NOMO-1 treated with DMSO at 0.1 percent for 48 hours (cell line): ENCODE measurements at regions not wholly inside any gene's neighbourhood (a gene's known extent, or its start where the extent isn't known, plus 50 kb on each side); places are given as distances from the start of the nearest gene placed in this dataset.
"Not testable (repeated sequence)": the region's sequence is repeated elsewhere in the genome, so short reads cannot be mapped to it uniquely, and the experiment has no call there.

Experiments
- DNase-seq: peaks from one replicate; lab custom pipeline; 2025; ENCODE audit not compliant: unreplicated experiment; lab: John Stamatoyannopoulos, UW

DNA sequence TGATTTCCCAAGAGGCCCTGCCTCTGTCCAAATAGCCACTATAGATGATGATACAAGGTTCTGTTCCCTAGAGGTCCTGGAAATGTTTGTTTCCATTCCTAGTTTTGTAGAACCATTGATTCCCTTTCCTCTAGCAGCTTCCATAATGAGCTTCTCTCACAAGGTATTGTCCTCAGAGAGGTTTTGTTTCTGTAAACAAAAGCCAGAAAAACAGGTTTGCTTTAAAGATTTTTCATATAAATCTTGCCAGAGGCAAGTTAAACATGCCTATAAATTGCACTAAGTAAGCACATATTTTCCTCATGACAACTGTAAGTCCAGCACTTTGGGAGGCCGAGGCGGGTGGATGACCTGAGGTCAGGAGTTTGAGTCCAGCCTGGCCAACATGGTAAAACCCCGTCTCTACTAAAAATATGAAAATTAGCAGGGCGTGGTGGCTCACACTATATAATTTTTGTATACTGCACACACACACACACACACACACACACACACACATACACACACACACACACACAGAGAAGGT is 1787.7 kb downstream of the EFNA5 start:
- DNase-seq, result no peak

DNA sequence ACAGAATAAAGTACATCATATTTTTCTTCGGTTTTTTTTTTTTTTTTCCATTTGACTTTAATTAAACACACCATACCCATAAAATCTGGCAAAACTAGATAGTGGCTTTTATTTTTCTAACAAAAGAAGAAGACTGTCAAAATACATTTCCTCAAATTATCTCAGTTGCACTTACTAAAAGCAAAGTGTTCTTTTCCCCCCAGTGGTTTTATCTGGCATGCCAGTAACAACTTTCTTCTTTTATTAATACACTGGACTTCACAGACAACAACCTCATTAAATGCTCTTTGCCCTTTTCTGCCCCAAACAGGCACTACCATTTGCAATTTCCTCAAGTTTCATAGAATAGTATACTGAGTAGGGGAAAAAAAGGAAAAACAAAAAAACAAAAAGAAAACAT is 1792.3 kb downstream of the EFNA5 start:
- DNase-seq, result no peak

DNA sequence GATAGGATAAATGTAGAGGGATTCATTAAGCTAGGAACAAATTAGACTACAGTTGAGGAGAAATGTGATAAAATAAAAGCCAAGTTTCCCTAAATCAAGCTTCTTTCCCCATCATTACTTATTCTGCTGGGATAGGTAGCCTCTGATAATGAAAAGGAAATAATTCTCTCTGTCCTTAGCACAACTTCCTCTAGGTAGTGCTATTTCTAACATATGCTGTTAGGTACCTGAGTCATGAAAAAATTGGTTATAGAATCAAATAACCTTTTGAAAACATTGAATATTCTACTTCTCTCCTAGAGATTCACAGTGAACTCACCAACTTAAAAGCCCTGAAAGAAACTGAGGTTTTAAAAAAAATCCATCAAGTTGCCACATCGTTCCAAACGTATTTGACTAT is 1793.1 kb downstream of the EFNA5 start:
- no peak for DNase-seq

DNA sequence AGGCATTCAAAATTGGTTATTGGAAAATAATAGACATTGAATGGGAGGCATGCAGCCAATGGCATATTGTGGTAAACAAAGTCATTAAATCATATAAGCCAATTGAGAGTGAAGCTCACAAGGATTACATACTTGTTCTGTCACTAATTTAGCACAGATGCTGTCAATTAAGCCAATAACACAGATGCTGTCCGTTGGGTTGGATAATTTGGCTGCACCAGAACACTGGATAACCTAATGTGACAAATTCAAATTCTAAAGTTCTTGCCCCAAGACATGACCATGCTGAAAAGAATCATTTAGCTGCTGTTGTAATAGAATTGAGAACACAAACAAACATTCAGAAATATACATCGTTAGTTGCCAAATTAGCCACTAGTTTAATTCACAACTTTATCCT is 1796.4 kb downstream of the EFNA5 start:
- DNase-seq, result no peak

DNA sequence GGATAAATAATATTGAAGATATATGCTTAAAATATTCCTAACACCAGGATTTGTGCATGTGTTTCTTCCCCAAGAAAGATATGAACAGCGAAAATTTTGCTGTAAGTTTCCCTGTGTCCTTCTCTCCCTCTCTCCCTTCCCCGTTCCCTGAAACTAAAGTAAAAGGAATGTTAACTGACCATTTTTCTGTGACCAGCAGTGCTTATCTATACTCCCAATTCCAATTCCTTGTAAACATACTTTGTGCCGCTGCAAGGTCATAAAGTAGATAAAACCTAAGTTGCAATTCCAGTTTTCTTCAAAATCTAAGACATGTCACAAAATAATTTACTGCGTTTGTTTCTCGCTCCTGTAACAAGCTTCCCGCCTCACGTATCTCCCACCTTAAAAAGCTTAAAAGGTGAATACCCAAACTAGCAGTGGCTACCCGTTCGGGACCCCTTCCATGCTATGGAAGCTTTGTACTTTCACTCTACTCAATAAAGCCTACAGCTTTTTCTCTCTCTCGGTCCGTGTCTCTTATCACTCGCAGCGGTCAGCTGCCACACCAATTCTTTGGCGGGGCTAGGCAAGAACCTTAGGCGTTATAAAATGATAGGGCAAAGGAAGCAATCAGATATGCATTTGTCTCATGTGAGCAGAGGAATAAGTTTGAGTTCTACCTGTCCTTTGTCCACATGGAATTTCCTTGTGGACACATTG is 1798.0 kb downstream of the EFNA5 start:
- no peak for DNase-seq

DNA sequence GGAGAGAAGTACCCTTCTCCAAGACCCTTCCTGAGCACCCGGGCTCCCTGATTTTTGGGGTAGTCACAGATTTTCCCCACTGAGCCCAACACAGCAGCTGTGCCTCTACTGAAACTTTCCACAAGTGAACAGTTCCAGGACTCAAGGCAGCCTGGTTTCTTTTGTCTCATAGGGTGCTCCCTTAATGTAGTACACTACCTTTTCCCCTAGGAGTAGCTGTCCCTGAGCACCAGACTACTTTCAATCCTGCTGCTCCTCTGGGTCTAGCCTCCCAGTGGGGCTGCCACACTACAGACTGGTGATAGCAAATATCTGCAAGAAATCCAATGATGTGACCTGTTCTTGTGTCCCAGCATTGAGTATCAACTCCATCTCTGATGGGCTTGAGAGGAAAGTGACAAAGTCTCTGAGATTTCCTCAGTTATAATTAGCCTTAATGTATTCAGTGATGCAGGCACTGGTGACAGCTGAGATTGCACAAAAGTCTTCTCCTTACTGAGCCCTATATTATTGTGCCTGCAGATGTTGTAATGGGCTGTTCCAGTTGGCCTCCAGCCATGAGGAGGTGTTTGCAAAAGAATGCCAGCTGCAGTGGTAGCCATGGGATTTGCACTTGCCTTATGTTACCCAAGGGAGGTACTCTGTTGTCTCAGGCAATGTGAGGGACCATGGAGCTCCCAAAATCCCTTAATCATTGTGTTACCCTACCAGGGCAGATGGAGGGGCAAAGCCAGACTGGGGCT is 1802.5 kb downstream of the EFNA5 start:
- DNase-seq, result no peak

DNA sequence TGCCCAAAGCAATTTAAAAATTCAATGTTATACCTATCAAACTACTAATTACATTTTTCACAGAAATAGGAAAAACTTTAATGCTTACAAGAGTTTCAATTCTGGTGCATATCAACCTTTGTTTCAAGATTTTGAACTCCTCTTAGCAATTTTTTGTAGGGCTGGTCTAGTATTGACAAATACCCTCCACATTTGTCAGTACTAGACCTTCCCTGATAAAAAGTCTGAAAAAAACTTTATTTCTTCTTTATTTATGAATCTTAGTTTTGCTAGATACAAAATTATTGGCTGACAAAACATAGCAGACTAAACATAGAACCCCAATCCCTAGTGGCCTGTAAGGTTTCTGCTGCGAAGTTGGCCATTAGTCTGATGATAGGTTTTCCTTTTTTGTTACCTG is 1804.9 kb downstream of the EFNA5 start:
- DNase-seq, result no peak

DNA sequence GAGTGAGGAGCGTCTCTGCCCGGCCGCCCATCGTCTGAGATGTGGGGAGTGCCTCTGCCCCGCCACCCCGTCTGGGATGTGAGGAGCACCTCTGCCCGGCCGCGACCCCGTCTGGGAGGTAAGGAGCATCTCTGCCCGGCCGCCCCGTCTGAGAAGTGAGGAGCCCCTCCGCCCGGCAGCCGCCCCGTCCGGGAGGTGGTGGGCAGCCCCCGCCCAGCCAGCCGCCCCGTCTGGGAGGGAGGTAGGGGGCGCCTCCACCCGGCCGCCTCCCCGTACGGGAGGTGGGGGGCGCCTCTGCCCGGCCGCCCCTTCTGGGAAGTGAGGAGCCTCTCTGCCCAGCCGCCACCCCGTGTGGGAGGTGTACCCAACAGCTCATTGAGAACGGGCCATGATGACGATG is 1811.4 kb downstream of the EFNA5 start:
- DNase-seq, result not testable (repeated sequence)

DNA sequence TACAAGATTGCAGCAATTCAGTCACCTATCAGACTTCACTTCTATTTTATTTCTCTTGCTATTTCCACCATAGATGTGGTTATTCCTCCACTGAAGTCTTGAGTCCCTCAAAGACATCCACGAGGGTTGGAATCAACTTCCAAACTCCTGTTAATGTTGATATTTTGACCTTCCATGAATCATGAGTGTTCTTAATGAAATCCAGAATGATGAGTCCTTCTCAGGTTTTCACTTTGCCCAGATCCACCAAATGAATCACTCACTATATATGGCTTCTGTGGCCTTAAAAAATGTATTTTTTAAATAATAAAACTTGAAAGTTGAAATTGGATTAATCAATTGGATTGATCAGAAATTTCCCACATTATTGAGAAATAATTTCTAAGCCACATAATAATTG is 1821.0 kb downstream of the EFNA5 start:
- no peak for DNase-seq

DNA sequence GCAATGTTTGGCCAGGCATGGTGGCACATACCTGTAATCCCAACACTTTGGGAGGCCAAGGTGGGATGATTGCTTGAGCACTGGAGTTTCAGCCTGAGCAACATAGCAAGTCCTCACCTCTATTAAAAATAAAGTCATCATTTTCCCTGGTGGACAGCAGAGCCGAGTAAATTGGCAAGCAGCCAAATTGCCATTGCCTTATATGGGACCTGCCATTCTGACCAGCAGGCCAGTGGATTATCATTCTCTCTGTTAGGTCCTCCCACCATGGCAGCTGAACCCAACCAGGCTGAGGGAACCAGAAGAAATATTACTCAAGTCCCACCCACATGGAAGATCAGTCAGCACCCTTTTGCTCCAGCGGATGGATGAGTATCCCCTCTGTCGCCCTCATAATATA is 1829.9 kb downstream of the EFNA5 start:
- no peak for DNase-seq

DNA sequence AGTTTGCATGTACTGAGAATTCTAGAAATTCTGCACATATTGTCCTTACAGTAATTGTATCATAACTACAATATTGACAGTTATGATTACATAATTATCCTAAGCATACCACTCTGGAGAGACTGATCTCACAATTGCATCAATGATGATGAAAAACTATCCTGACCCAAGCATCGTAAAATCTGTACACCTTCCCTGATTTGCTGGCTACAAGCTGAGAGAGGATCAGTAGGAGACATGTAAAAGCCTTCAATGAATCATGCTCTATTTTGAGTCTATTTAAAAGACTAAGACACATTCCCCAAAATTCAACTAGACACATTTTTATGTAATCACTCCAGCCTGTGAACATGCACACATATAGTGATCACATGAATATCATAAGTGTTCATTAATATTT is 1833.8 kb downstream of the EFNA5 start:
- no peak for DNase-seq

GRCh38 chr5:105836268-105836667 is 1834.5 kb downstream of the EFNA5 start:
- no peak for DNase-seq

DNA sequence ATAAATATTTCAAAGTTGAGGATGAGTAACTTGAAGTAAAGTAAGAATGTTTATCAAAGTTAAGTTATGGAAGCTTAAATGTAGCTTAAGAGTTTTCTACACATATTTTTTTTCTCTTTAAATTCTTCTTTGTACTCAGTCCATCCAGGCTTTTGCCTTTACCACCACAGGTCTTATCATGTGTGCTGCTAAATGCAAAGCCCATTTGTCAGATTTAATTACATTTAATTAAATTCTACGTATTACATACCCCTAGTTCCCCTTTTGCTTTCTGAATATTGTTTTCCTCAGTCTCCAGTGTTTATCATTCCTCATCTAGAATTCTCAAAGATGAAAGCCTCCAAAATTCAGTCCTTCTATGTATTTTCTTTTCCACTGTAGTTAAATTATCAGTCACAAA is 1841.9 kb downstream of the EFNA5 start:
- no peak for DNase-seq

- DNase-seq, result no peak
These were observed 1848.9 kb downstream of the EFNA5 start for GRCh38 chr5:105821800-105822199.

DNA sequence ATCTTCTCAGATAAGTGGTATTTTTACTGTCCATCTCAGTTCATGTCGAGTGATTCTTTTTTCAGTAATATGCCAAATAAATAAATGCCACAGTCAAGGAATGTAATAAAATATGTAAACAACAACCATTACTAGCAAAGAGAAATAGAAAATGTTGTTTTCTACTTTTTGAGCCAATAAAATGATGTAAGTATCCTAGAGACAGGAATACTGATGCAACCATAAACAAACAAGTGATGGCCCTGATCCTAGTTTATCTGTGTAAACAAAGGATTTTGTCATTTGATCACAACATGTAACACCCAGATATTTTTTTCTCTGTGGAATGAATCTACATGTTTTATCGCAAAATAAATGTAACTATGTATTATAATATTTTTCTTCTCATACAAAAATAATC is 1852.8 kb downstream of the EFNA5 start:
- DNase-seq, result no peak

GRCh38 chr5:105817416-105817815 is 1853.3 kb downstream of the EFNA5 start:
- DNase-seq, result no peak

DNA sequence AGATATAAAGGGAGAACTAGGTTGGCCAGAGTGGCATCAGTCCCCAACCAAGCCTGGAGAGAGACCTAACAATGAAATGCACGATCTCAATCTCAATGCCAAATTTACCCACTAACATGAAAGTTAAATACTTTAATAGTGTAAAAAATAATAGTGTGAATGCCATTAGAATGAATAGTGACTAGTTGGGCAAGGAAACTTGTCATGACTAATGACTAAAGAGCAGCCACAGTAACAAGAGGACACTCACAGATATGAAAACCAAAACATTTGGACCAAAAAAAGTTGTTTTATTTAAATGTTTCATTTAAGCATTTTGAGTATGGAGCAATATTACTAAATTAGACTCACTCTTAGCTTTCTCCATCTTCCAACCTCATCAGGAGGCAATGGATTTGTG is 1853.8 kb downstream of the EFNA5 start:
- no peak for DNase-seq

DNA sequence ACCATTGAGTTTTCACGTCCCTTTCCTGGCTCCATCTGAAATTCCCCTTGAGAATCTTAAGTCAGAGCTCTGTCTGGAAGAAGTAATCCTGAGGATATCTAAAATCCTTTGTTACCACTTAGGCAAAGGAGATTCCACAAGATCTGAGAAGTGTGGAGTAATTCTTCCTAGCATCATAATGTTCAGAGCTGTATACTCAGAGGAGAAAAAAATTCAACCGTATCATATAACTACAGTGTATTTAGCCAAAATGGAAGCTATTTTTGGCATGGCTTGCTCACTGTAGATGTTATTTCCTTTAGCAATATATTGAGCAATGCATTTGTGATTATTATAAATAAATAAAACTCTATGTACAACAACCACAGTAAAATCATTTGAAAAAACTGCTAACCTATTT is 1858.4 kb downstream of the EFNA5 start:
- no peak for DNase-seq

- DNase-seq, result no peak
These were observed 1862.8 kb downstream of the EFNA5 start for GRCh38 chr5:105807951-105808350.

- DNase-seq, result no peak
These were observed 1863.4 kb downstream of the EFNA5 start for GRCh38 chr5:105807290-105807689.

- DNase-seq, result no peak
These were observed 1864.1 kb downstream of the EFNA5 start for GRCh38 chr5:105806596-105806995.

- no peak for DNase-seq
These were observed 1867.3 kb downstream of the EFNA5 start for GRCh38 chr5:105803431-105803830.

DNA sequence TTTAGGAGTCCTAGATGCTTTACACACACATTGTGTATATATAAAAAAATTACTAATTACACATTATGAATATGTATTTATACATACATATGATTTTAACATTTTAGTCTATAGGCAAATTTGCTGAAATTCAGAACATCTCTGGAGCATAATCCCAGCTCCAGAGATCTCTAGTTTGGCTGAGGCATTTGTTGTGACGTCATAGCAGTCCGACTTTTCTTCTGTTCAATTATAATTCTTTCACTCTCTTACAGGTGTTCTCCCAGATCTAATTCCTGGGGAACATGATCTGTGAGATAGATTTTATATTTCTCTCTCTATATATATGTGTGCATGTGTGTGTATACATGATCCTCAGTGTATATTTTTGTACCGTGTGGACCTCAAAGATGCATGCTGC is 1876.2 kb downstream of the EFNA5 start:
- DNase-seq, result no peak
